OCI-LY3 (cell line): ENCODE measurements at regions not wholly inside any gene's neighbourhood (a gene's known extent, or its start where the extent isn't known, plus 50 kb on each side); places are given as distances from the start of the nearest gene placed in this dataset.

Source experiments
- H2AFZ ChIP-seq: fragments of 200-600, 300-600 bp; shearing (Covaris generic); 2 replicates; pipeline ENCODE4 v1.6.0; 2014; ENCODE audit warnings: antibody characterized with exemption, low read depth, low read length
- H3K27ac ChIP-seq: fragments of 200-600, 300-600 bp; sonication (generic); 2 replicates; pipeline ENCODE4 v1.5.1; 2014; ENCODE audit warnings: mild to moderate bottlenecking, low read length, moderate library complexity, mixed read lengths
- H3K27me3 ChIP-seq: fragments of 200-600, 300-600 bp; sonication (generic); 2 replicates; pipeline ENCODE4 v1.6.1; 2014; ENCODE audit warnings: low read depth, low read length, mixed read lengths
- H3K36me3 ChIP-seq: fragments of 200-600, 300-600 bp; sonication (generic); replicated peaks from 2 replicates; pipeline ENCODE3; 2014; ENCODE audit warnings: low read depth, low read length, mixed read lengths
- H3K4me1 ChIP-seq: fragments of 300-600, 200-600 bp; sonication (generic); 2 replicates; pipeline ENCODE4 v1.6.1; 2014; ENCODE audit warnings: low read length, mixed read lengths
- H3K4me2 ChIP-seq: fragments of 200-600, 300-600 bp; sonication (generic); 2 replicates; pipeline ENCODE4 v1.6.1; 2014; ENCODE audit warnings: low read length, mixed read lengths
- H3K4me3 ChIP-seq: fragments of 300-600, 200-600 bp; sonication (generic); 2 replicates; pipeline ENCODE4 v1.5.1; 2014; ENCODE audit warnings: antibody characterized with exemption, mild to moderate bottlenecking, low read length, moderate library complexity
- H3K79me2 ChIP-seq: fragments of 300-600, 200-600 bp; shearing (Covaris generic); 2 replicates; pipeline ENCODE4 v1.6.1; 2014; ENCODE audit warnings: mild to moderate bottlenecking, low read length, mixed read lengths
- H3K9ac ChIP-seq: fragments of 300-600, 200-600 bp; shearing (Covaris generic); 2 replicates; pipeline ENCODE4 v1.6.0; 2014; ENCODE audit warnings: mild to moderate bottlenecking, low read length, moderate library complexity
- H3K9me3 ChIP-seq: fragments of 200-600, 300-600 bp; shearing (Covaris generic); 2 replicates; pipeline ENCODE4 v1.6.1; 2014; ENCODE audit warnings: low read length, mixed read lengths; ENCODE audit not compliant: insufficient read depth
- H4K20me1 ChIP-seq: fragments of 200-600, 300-600 bp; sonication (generic); 2 replicates; pipeline ENCODE4 v1.6.1; 2016; ENCODE audit warnings: low read length, mixed read lengths; ENCODE audit not compliant: insufficient read depth
- CTCF ChIP-seq: fragments of 200-600, 300-600 bp; sonication (generic); IDR thresholded peaks from 2 replicates; pipeline ENCODE4 v1.5.1; 2014; ENCODE audit warnings: antibody characterized with exemption, low read length, low read depth
- EZH2phosphoT487 ChIP-seq: fragments of 200-600 bp; shearing (Covaris generic); IDR thresholded peaks from 2 replicates; pipeline ENCODE4 v1.6.1; 2018; ENCODE audit warnings: antibody characterized with exemption, mixed run types, low read depth

DNA sequence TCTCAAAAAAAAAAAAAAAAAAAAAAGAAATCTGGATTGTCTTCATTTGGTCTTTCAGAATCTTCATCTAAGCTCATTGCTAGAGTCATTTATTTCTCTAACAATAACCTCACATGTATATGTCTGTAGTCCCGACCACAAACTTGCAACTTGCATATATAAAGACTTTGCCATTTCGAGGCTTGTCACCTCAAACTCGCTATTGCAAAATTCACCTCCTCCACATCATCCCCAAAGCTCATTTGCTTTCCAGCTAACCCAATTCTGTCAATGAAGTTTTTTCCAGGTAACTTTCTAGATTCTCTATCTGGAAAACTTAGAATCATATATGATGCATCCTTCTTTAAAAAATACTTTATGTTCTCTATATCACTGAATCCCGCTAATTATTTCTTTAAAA, 393.2 kb upstream of the ATXN7L3B start:
- Histone ChIP-seq H3K79me2 (no peaks in the 10 kb centered on the region), H2AFZ (no peak overlapping the region), H3K27me3 (no peaks in the 10 kb centered on the region), H3K36me3 (no peaks in the 10 kb centered on the region), H3K4me2 (no peak overlapping the region), H3K27ac (no peak overlapping the region), H3K4me1 (no peaks in the 10 kb centered on the region), H3K9me3 (no peaks in the 10 kb centered on the region), H3K4me3 (no peak overlapping the region), H4K20me1 (no peaks in the 10 kb centered on the region), H3K9ac (no peak overlapping the region)
- TF ChIP-seq CTCF (no peak), EZH2phosphoT487 (no peak)

GRCh38 chr12:74145328-74145727, 392.3 kb upstream of the ATXN7L3B start:
- Histone ChIP-seq H3K9me3 (no peaks in the 10 kb centered on the region), H3K9ac (no peak overlapping the region), H3K4me1 (no peaks in the 10 kb centered on the region), H3K4me2 (no peak overlapping the region), H2AFZ (no peak overlapping the region), H3K79me2 (no peaks in the 10 kb centered on the region), H3K27ac (no peak overlapping the region), H3K27me3 (no peaks in the 10 kb centered on the region), H4K20me1 (no peaks in the 10 kb centered on the region), H3K4me3 (no peak overlapping the region), H3K36me3 (no peaks in the 10 kb centered on the region)
- TF ChIP-seq CTCF (no peak), EZH2phosphoT487 (no peak)

GRCh38 chr12:74148849-74149248, 388.8 kb upstream of the ATXN7L3B start:
- Histone ChIP-seq H3K36me3 (no peaks in the 10 kb centered on the region), H3K9me3 (no peaks in the 10 kb centered on the region), H3K27ac (no peak overlapping the region), H3K79me2 (no peaks in the 10 kb centered on the region), H3K4me1 (no peaks in the 10 kb centered on the region), H2AFZ (no peak overlapping the region), H3K4me2 (no peak overlapping the region), H3K9ac (no peak overlapping the region), H3K4me3 (no peak overlapping the region), H4K20me1 (no peaks in the 10 kb centered on the region), H3K27me3 (no peaks in the 10 kb centered on the region)
- TF ChIP-seq EZH2phosphoT487, result no peak

DNA sequence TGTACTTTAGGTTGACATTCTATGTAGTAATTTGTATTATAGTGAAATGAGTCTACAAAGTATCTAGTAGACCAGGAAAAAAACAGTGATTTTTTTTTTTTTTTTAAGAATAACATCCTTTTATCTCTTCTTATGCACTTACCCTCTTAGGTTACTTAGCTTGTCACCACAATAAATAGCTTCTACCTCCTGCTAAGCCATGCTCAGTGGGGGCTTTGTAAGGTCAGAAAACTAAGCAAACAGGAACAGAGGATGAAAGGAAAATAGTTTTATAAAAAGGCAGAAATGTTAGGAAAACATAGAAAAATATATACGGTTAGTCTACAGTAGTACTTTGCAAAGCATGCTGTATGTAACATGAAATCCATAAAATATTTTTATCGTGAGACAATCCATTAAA, 385.3 kb upstream of the ATXN7L3B start:
- H3K4me3 ChIP-seq, result no peak overlapping the region
- H3K9me3 ChIP-seq, result no peaks in the 10 kb centered on the region
- H3K27me3 ChIP-seq, result no peaks in the 10 kb centered on the region
- TF ChIP-seq EZH2phosphoT487 (no peak), CTCF (no peak)
- H3K9ac ChIP-seq, result no peak overlapping the region
- H4K20me1 ChIP-seq, result no peaks in the 10 kb centered on the region
- H3K79me2 ChIP-seq, result no peaks in the 10 kb centered on the region
- H3K4me1 ChIP-seq, result no peaks in the 10 kb centered on the region
- no peak overlapping the region for H2AFZ ChIP-seq
- H3K4me2 ChIP-seq, result no peak overlapping the region
- no peak overlapping the region for H3K27ac ChIP-seq
- H3K36me3 ChIP-seq, result no peaks in the 10 kb centered on the region

GRCh38 chr12:74166096-74166495, 371.5 kb upstream of the ATXN7L3B start:
- Histone ChIP-seq H3K27ac (no peak overlapping the region), H3K9ac (no peak overlapping the region), H3K79me2 (no peaks in the 10 kb centered on the region), H3K4me3 (no peak overlapping the region), H3K4me1 (no peaks in the 10 kb centered on the region), H3K9me3 (no peaks in the 10 kb centered on the region), H2AFZ (no peak overlapping the region), H3K27me3 (no peaks in the 10 kb centered on the region), H3K4me2 (no peak overlapping the region), H4K20me1 (no peaks in the 10 kb centered on the region), H3K36me3 (no peaks in the 10 kb centered on the region)
- no peak for TF ChIP-seq CTCF
- TF ChIP-seq EZH2phosphoT487, result no peak
